ENCODE measurements at regions not wholly inside any gene's neighbourhood (a gene's known extent, or its start where the extent isn't known, plus 50 kb on each side); places are given as distances from the start of the nearest gene placed in this dataset.

DNA sequence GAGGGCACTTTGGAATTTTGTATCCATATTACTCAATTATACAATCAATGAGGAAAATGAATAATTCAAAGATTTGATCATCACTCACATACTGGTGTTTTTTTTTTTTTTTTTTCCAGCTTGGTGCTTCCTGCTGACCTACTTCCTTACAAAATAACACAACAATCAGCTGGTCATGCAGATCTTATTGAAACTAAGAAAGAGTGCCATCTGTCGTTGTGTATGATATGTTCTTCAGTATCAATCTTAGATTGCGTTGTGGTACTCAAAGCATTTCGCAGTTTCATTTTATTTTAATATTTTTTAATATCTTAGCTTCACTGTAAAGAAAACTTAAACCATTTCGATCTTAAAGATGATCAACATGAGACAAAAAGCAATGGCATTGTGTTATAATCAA lies 155.6 kb downstream of the OGFRL1 start:
- DNase-seq, result no peak

DNA sequence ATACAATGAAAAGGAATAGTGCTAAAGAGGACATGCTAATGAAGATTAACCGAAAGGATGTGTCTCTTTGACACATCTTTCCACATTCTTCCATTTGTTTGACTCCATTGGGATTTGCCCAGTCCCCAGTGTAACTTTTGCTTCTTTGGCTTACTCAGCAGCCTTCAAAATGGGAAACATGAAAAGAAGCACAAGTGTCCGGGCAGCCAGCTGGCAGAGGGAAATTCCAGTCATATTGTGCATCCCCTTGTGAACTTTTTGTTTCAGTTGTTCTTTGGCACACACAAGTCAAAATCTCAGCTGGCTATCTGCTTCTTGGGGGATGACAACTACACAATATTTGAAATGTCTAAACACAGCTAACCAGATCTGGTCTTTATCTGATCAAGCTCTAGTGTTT lies 157.4 kb downstream of the OGFRL1 start:
- DNase-seq, result no peak

DNA sequence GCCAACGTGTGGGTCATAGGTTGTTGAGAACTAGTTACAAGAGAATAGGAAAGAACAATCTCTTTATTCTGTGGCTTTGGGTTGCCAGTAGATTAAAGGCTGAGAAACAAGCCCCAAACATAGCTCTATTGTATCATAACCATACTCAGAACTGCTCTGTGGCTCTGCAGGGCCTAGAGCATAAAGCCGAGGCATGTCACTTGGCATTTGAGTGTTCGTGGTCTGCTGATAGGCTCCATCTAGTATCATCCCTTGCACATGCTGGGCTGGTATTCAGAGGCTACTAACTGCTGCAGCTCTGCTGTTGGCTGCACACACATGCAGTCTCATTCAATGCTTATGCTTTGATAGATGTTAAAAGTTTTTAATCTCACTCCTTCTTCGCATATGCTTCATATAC lies 157.9 kb downstream of the OGFRL1 start:
- no peak for DNase-seq

DNA sequence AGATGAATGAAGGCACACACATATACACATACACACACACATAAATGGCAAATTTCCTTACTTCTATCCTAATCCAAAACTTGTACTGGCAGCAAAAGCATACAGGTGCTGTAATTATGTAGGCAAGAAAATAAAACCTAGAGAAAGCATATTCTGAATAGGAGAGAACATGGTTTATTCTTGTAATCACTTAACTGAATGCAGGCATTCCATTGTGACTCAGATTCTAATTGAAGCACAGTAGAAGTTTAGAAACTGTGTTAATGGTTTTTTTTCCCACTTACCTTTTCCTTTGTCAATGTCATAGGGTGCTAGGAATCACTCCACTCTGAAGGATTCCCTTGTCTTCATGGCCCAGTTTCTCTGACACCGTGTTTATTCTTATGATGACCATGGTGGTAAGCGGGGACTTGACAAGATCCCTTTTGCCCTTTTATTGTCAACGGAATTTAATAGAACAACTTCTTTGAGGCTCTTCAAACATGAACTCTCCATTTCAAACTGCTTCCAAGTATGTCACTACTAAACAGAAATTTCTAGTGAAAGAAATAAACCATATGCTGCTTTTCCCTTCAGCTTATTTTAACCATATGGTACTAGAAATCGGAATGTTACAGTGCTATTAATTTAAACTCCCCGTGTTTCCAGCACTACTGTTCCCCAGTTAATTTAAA lies 164.2 kb downstream of the OGFRL1 start:
- DNase-seq, result no peak

DNA sequence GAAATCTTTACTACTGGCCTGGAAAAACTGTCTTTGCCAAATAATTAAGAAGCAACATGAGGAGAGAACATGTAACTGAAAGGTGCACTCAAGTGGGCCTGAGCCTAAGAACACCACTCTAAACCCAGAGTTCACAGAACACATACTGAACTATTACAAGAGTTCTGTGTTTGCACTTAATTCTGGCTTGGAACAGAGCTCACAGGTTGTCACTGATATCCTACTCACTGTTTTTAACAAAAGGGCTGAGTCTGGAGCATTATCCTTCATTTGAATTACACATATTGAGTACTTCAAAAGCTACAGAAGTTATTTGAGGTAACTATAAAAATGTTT lies 164.7 kb downstream of the OGFRL1 start:
- DNase-seq, result no peak

DNA sequence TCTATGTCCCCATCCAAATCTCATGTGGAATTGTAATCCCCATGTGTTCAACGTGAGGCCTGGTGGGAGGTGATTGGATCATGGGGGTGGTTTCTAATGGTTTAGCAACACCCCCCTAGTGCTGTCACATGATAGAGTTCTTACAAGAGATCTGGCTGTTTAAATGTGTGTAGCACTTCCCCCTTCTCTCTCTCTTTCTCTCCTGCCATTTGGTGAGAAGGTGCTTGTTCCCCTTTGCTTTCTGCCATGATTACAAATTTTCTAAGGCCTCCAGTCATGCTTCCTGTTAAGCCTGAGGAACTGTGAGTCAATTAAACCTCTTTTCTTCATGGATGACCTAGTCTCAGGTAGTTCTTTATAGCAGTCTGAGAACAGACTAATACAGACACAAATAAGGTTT lies 165.4 kb downstream of the OGFRL1 start:
- no peak for DNase-seq

DNA sequence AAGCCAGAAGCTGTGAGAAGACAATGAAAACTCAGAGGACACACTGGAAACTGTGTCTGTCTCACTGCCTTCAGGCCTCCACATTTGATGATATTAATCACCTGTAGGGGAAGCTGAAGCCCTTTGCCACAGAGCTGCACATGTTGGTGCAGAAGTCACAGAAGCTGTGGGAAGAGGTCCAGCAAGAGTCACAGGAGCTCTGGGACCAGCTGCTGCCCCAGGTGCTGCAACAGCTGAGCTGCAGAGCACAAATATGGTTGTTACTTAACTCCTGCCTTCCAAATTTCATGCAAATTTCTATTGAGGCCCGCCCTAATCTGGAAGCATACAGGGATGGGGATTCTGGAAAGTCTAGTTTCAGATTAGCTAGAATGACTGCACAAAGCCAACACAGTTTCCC lies 169.3 kb downstream of the OGFRL1 start:
- no peak for DNase-seq

DNA sequence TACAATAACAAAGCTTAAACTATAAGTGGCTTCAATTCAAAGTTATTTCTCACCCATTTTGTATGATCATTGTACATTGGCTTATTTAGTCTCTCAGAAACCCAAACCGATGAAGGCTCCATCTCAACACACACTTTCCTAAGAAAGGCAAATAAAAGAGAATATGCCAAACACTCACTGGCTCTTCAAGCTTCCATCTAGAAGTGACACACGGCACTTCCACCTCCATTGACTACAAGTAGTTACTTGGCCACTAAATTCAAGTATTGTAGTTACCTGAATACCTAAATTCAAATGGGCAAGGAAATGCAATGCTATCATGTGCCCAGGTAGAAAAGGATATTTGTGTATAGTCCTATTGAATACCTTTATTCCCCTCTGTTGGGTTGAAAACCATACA lies 170.6 kb downstream of the OGFRL1 start:
- DNase-seq, result no peak

DNA sequence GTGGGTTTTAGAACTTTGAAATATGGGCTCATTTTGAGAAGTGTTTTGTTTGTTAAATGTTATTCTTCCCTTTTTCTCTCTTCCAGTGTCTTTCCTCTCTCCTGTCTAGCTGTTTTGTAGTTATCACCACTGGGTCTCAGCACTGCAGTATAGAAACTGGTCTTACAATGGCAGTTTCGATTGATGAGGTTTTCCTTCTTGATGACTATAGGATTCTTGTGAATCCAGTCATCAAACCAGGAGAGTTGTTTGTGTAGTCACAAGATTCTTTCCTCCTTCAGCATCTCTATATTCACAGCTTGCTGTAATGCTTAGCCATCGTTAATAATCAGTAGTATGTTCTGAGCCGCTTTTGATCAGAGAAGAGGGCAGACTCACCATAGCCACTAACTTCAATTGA lies 172.3 kb downstream of the OGFRL1 start:
- no peak for DNase-seq

DNA sequence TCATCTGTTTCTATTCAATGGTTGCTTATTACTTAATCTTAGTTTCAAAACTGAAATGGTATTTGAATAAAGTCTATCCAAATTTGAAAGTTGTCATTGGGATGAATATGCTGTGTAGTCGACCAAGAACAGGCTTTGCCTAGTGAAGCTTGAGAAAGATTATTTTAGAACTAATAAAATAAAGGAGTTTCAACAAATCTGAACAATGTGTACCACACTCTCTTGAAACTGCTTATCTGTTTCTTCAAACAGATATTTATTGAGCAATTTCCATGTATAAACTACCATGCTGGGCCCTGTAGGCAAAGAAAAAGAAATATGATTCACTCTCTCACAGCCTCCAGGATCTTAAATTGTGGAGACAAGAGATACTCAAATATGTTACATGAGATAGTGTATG lies 174.4 kb downstream of the OGFRL1 start:
- no peak for DNase-seq

DNA sequence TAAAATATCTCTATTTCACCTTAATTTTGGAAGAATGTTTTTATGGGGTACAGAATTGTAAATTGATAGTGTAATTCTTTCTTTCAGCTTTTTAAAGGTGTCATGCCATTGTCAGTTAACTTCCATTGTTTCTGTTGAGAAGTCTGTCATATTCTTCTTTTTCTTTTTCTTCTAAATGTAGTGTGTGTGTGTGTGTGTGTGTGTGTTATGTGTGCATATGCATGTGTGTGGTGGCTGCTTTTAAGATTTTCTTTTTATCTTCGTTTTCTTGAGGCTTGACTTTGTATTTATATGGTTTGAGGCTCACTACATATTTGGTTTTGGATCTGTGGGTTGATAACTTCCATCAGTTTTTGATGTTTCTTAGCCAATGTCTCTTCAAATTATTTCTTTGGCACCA lies 176.5 kb downstream of the OGFRL1 start:
- no peak for DNase-seq

DNA sequence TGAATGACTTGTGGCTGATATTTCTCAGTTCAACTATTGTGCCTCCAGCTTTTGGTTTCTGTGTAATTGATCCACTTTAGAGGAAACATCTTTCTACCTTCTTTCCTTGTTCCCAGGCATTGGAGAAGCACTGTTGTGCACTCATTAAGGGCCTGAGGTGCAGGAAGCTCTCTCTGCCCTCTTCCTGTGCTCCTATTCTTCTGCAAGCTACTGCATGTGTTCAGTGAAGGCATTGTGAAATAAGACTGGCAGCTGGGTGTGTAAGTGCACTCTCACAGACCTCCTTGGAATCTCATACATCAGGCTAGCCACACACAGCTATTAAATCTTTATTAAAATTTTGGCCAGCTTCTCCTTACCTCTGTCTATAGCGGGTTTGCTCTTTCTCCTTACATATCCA lies 177.8 kb downstream of the OGFRL1 start:
- no peak for DNase-seq

DNA sequence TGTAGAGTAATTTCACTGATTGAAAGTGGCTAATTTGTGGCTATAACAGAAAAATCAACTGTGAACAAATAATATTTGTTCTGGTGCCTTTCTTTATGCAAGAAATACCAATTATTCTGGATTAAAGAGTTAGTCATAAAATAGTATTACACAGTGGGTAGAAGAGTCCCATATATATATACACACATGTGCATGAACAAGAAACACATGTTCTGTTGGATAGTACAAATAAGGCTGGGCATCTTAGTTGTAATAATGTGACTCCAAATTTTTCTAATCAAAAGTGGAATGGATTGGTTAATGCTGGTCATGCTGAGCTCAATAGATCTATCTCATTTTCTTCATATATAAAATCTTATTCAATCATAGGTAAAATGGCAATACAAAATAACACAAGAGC lies 179.4 kb downstream of the OGFRL1 start:
- no peak for DNase-seq

DNA sequence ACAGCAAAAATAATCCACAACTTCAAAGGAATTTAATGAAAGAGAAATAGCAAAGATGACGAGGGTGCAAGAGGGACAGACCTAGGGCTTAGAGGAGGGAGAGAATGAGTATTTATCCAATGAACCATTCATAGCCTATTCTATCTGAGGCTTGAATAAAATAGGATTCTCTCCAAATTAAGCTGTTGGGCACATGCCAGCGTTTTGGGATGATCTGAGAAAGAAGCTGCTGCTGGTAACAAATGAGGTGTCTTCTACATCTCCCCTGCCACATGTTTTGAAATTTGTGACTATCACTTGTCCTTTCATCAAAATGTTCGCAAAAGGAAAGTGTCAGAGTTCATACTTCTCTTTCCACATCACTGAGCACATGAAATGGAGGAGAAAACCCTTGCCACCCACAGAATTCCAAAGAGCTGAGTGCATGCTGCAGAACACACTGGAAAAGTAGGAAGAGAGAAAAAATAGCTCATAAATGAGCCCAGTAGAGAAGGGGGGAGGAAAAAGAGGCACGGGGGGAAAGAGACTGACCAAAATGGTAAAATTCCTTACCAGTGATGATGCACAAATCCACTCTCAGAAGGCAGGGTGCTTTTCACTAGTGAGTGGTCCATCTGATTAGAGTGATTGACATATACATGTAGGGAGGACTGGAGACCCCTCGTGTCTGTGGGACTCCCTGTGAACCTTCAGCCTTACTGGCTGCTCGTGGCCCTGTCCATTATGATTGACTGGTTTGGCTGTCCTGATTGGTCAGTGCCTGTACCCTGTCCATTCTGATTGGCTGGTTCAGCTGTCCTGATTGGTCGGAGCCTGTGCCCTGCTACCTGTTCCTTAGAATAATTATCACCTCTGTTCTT lies 180.5 kb downstream of the OGFRL1 start:
- peak; percentile 21 for DNase-seq

DNA sequence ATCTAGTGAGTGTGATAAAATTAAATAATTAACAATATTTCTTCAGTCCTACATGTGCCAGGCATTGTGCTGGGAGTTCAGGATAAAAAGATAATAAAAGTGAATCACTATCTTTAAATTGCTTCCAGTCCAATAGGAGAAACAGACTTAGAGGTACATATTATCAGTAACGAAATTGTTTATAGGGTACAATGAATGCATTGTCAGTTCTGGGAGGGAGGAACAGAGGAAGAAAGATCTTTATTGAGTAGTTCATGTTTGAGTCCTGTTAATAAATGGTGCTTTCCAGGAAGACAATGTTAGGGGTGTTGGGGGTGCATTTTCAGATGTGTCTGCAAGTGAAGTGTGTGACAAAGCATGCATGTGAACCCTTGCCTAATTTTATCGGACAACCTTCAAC lies 183.1 kb downstream of the OGFRL1 start:
- no peak for DNase-seq

DNA sequence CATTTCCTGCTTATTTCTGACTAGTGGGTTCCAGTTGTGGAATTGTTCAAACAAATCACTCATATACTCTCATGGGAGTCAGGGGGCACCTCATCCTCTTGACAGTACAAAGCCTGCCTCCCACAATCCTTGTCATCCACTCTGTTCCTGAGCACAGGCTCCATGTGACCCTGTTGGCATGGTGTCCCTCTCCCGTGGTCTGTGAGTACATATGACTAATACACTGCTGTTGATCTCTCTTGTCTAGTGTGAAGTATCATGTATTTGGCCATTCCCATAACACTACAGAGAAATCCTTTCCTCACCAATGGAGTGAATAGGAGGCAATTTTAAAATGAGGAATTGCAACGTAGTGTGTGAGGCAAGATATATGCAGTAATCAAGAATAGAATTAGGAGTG lies 185.3 kb downstream of the OGFRL1 start:
- peak; percentile 44 for DNase-seq

DNA sequence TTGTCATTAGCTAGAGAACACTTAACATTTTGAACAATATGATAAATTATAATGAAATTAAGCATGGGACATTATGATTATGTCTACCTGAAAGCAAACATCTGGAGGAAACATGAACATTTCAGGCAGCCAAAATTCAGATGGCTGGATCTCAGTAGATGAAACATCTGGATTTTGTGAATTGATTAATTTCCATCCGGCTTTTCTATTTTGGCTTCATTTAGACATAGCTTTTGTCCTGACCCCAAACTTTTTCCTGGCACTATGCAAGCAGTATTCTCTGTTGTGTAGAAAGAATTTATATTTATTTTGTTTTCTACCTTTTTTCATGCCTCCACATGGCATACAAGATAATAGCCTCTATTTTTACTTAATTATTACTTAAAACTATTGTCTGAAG lies 186.3 kb downstream of the OGFRL1 start:
- DNase-seq, result no peak

DNA sequence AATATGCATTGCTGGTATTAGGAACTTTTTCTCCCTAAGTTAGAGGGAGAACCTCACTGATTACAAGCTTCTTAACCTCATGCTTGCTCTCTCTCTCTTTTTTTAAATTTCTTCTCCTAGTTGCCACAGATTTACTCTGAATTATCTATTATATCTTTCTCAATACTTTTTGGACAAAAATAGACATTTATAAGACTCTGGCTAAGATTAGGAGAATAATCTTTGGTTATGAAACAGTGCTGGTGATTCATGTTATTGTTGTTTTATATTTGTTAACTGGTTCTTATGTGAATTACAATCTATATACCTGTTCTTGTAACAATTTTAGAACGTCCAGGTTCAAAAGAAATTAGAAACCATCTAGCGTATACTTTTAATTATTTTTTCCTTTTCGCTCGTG lies 187.8 kb downstream of the OGFRL1 start:
- DNase-seq, result no peak

DNA sequence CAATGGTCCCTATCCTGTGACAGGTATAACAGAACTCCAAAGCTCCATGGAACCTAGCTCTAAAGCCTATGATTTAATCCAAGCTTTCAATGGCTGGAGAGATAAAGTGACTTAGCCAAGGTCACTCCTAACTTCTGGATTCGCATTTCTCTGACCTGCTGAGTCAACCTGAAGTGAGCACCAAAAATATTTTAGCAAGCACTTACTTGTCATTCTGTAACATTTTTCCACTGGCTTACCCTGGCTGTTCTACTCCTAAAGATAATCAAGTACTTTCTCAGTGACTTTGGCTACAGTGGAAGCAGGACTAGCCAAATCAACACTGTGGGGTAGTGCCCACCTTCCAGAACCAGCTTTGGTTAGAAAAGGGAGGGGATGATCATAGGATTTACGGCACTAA lies 188.3 kb downstream of the OGFRL1 start:
- DNase-seq, result no peak

DNA sequence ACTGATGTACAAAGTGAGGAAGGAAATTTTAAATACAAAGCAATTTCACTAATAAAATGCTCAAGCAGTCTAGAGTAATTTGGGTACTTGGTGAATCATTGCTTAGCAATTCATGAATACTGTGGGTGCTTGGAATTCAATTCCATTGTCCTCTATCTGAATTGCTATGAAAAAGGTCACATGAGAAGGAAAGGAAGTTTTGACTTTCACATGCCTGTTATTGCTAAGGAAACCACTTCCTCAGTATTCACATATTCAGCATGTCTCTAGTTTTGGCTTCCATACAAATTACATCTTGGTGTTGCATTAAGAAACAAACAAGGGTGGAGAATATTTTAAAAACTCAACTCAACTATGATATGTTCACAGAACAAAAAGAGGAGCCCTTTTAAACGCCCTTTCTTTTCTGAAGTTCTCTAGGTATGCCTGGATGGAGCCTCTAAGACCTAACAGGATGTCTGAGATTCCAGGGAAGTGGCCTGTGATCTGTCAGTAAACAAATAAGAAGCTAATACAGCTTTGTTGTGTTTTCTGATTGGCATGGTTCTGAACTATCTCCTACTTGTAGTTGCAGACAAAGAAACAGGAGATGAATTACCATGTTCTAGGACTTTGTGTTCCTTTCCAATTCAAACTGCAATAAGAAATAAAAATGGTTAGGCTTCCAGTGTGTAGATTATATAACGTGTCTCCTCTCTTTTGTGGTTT lies 190.4 kb downstream of the OGFRL1 start:
- no peak for DNase-seq

DNA sequence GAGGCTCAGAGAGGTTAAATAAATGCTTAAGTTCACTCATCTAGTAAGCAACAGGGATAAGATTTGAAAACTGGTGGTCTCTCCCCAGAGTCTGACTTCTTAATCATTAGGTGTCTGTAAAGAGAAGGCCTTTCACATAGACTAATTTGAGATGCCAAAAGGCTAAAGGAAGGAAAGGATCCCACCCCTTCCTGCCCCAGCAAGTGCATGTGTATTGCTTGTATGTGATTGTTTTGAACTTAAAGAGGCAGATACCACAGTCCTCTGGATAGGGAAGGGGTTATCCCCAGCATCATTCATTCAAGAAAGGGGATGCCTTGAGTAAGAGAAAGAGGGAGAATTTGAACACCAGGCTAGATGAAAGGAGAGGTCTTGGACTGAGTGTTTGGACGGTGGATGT lies 192.0 kb downstream of the OGFRL1 start:
- no peak for DNase-seq

DNA sequence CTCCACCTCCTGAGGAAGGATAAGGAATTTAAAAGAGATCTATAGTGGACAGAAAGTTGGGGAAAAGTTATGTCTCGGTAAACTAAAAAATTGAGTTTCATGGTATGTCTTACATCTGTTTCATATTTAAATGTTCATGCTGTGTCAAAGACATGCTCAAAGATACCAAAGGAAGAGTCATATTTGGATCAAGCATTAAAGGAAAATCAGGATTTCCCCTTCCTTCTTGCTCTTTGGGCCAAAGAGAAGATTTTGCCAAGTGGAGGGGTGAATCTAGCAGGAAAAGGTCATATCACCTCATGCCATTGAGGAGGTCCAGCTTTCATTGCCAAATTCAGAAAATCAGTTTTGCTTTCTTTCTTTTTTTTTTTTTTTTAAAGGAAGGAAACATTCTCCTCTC lies 192.4 kb downstream of the OGFRL1 start:
- no peak for DNase-seq

DNA sequence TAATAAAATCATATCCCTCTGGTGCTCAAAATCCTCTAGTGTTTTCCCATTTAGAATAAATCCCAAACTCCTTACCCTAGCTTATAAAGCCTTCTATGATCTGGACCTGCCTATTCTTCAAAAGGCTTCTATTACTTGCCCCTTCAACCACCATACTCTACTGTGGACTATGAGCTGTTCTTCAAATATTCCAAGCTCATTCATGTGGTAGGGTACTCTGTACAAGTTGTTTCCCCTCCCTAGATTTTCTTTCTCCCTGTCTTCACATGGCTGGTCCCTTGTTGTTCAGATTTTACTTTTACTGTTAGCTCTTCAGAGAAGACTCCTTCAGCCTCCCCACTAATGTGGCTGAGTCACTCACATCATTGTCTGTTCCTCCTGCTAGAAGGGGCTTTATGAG lies 193.2 kb downstream of the OGFRL1 start:
- no peak for DNase-seq

DNA sequence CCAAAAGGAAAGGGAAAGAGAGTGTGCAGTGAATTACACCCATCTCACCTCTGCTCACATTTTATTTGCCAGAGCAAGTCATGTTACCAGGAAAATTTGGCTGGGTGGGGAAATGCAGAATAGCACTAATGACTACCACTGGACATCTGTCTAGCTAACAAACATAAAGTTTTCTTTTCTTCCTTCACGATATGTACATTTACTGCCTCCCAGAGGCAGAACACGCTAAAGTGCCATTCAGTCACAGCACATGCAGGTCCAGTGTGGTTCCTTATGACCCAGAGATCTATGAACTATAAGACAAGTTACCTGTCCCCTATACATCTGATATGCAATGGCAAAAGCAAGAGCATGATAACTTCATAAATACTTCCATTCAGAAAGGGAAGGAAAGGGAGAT lies 194.1 kb downstream of the OGFRL1 start:
- DNase-seq, result no peak
